ENCODE measurements at regions not wholly inside any gene's neighbourhood (a gene's known extent, or its start where the extent isn't known, plus 50 kb on each side); places are given as distances from the start of the nearest gene placed in this dataset.
"Not testable (repeated sequence)": the region's sequence is repeated elsewhere in the genome, so short reads cannot be mapped to it uniquely, and the experiment has no call there.

GRCh38 chr21:10100873-10101272 is 420.5 kb upstream of the TPTE start:
- not testable (repeated sequence) for DNase-seq (ENCODE audit: low read depth)

GRCh38 chr21:10119342-10119741 is 402.0 kb upstream of the TPTE start:
- H3K4me3 ChIP-seq (ENCODE audit: low read depth, low read length): peak overlapping the region; percentile 47
- DNase-seq (ENCODE audit: low read depth): peak; percentile 6

More at GRCh38 chr21:10100873-10101272, 420.5 kb upstream of the TPTE start:
- not testable (repeated sequence) for H3K4me3 ChIP-seq (ENCODE audit: low read depth, low read length)

GRCh38 chr21:10119746-10120535 is 401.4 kb upstream of the TPTE start:
- DNase-seq (ENCODE audit: low read depth): not testable (repeated sequence)
- H3K4me3 ChIP-seq (ENCODE audit: low read depth, low read length): peak overlapping the region; percentile 47

GRCh38 chr21:10120536-10120934 is 400.8 kb upstream of the TPTE start:
- H3K4me3 ChIP-seq (ENCODE audit: low read depth, low read length); DNase-seq (ENCODE audit: low read depth): not testable (repeated sequence)

GRCh38 chr21:10120965-10121550 is 400.3 kb upstream of the TPTE start:
- not testable (repeated sequence) for DNase-seq (ENCODE audit: low read depth); H3K4me3 ChIP-seq (ENCODE audit: low read depth, low read length)

- H3K4me3 ChIP-seq (ENCODE audit: low read depth, low read length); DNase-seq (ENCODE audit: low read depth): not testable (repeated sequence)
These were observed 399.4 kb upstream of the TPTE start for GRCh38 chr21:10121816-10122455.

GRCh38 chr21:10122801-10123507 is 398.4 kb upstream of the TPTE start:
- DNase-seq (ENCODE audit: low read depth); H3K4me3 ChIP-seq (ENCODE audit: low read depth, low read length): not testable (repeated sequence)

- not testable (repeated sequence) for H3K4me3 ChIP-seq (ENCODE audit: low read depth, low read length); DNase-seq (ENCODE audit: low read depth)
These were observed 397.9 kb upstream of the TPTE start for GRCh38 chr21:10123508-10123885.

- H3K4me3 ChIP-seq (ENCODE audit: low read depth, low read length): not testable (repeated sequence)
These were observed 395.8 kb upstream of the TPTE start for GRCh38 chr21:10125616-10126015.

GRCh38 chr21:10134119-10134518 is 387.3 kb upstream of the TPTE start:
- DNase-seq (ENCODE audit: low read depth); H3K4me3 ChIP-seq (ENCODE audit: low read depth, low read length): not testable (repeated sequence)

More at GRCh38 chr21:10125616-10126015, 395.8 kb upstream of the TPTE start:
- not testable (repeated sequence) for DNase-seq (ENCODE audit: low read depth)

- DNase-seq (ENCODE audit: low read depth); H3K4me3 ChIP-seq (ENCODE audit: low read depth, low read length): not testable (repeated sequence)
These were observed 385.5 kb upstream of the TPTE start for GRCh38 chr21:10135879-10136278.

GRCh38 chr21:10154178-10154577 is 367.2 kb upstream of the TPTE start:
- DNase-seq (ENCODE audit: low read depth); H3K4me3 ChIP-seq (ENCODE audit: low read depth, low read length): not testable (repeated sequence)
